OCI-LY1 (cell line): ENCODE measurements at regions not wholly inside any gene's neighbourhood (a gene's known extent, or its start where the extent isn't known, plus 50 kb on each side); places are given as distances from the start of the nearest gene placed in this dataset.

Source experiments
- EZH2 ChIP-seq: fragments of 200-600 bp; sonication (generic), shearing (Covaris generic); IDR thresholded peaks from 2 replicates; pipeline ENCODE4 v1.8.0; 2017; ENCODE audit warnings: borderline replicate concordance, mixed run types, mild to moderate bottlenecking, antibody characterized with exemption, low read length, moderate library complexity, mixed read lengths
- TF ChIP-seq, protein P1 (sequence below): fragments of 200-600 bp; sonication (generic), shearing (Covaris generic); IDR thresholded peaks from 2 replicates; pipeline ENCODE4 v1.5.1; 2017; ENCODE audit warnings: mild to moderate bottlenecking, antibody characterized with exemption, low read length, moderate library complexity, mixed read lengths

DNA sequence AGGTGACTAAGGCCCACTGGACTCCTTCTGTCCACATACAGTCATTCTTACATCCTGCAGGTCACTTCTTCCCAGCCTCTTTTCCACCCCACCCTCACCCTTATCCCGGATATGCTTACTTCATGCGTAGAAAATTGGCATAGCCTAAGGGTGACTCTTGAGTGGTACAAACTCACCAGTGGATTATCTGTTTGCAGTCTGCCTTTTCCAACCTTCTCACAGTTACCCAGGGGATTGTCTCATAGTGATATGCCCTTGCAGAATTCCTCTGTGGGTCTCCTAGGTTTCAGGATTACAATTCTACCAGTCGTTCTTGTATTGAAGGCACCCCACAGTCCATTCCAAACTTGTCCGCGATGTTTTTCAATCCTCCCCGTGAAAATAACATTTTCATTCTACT is 752.9 kb upstream of the HS6ST1 start:
- TF ChIP-seq, protein P1, sequence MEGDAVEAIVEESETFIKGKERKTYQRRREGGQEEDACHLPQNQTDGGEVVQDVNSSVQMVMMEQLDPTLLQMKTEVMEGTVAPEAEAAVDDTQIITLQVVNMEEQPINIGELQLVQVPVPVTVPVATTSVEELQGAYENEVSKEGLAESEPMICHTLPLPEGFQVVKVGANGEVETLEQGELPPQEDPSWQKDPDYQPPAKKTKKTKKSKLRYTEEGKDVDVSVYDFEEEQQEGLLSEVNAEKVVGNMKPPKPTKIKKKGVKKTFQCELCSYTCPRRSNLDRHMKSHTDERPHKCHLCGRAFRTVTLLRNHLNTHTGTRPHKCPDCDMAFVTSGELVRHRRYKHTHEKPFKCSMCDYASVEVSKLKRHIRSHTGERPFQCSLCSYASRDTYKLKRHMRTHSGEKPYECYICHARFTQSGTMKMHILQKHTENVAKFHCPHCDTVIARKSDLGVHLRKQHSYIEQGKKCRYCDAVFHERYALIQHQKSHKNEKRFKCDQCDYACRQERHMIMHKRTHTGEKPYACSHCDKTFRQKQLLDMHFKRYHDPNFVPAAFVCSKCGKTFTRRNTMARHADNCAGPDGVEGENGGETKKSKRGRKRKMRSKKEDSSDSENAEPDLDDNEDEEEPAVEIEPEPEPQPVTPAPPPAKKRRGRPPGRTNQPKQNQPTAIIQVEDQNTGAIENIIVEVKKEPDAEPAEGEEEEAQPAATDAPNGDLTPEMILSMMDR, result no peak
- no peak for TF ChIP-seq EZH2
